ENCODE measurements at regions not wholly inside any gene's neighbourhood (a gene's known extent, or its start where the extent isn't known, plus 50 kb on each side); places are given as distances from the start of the nearest gene placed in this dataset.

GRCh38 chr20:39658662-39659409 is 696.7 kb downstream of the DHX35 start:
- 86% methylated on average over 9 of the region's 9 CpGs; no CpG with 5 or more reads in 1 of the 2 experiments for WGBS, 2 experiments (ENCODE audit: extremely low coverage in 1 of 2, insufficient coverage in 1 of 2, insufficient read length in 1 of 2, insufficient replicate concordance in 2 of 2, low coverage in 1 of 2, low lambda C conversion rate in 2 of 2, missing lambda C conversion rate in 1 of 2)
- H3K56ac ChIP-seq (replicated peaks; ENCODE audit: insufficient read length, low read depth, low read length), result no peak overlapping the region
- CTCF ChIA-PET (ENCODE audit: partially characterized antibody), result interaction anchor here (0.6 to 2.5 kb wide), 10 partner anchors 13 to 390 kb away, joined by 3 to 9 read pairs (median 4); no protein-coding TSS in a partner anchor
- peak in 2 of 3 experiments; percentile 1 to 31; a peak in 2 of 4 replicates for TF ChIP-seq CTCF (IDR thresholded peaks at IDR 0.05; ENCODE audit: control extremely low read depth in 1 of 3, insufficient read depth in 1 of 3, low read depth in 1 of 3, low read length in 3 of 3)
- no peak for TF ChIP-seq MAFK (IDR thresholded peaks at IDR 0.05; ENCODE audit: low read depth, low read length)
- TF ChIP-seq FOSL1 (IDR thresholded peaks at IDR 0.05; ENCODE audit: insufficient read depth, low read depth, low read length), result no peak
- TF ChIP-seq E2F6 (IDR thresholded peaks at IDR 0.05), result no peak
- no peak for TF ChIP-seq RFX5 (IDR thresholded peaks at IDR 0.05; ENCODE audit: borderline replicate concordance, low read depth, low read length)
- TF ChIP-seq NRF1 (IDR thresholded peaks at IDR 0.05; ENCODE audit: low read depth, low read length), result no peak
- TF ChIP-seq SP2 (IDR thresholded peaks at IDR 0.05; ENCODE audit: low read length), result no peak
- no peak for TF ChIP-seq CHD2 (IDR thresholded peaks at IDR 0.05; ENCODE audit: low read length)

More at GRCh38 chr20:39658662-39659409, 696.7 kb downstream of the DHX35 start:
- H3K14ac ChIP-seq (ENCODE audit: insufficient read length), result no peak overlapping the region
- no peak overlapping the region for H3K4me3 ChIP-seq (ENCODE audit: extremely low read depth in 1 of 4, insufficient read depth in 2 of 4, low read depth in 3 of 4, low read length in 4 of 4)
- H2AFZ ChIP-seq (ENCODE audit: low read length), result no peak overlapping the region
- DNase-seq (ENCODE audit: low read depth in 1 of 2, low spot score in 2 of 2) (no peak), FAIRE-seq (peak; percentile 28)
- H4K8ac ChIP-seq (ENCODE audit: extremely low read depth, insufficient read depth, low read length), result no peak overlapping the region
- no peaks in the 10 kb centered on the region for H3K79me2 ChIP-seq (ENCODE audit: control insufficient read depth in 1 of 2, insufficient read depth in 2 of 2, low read length in 2 of 2)
- H3K79me1 ChIP-seq (ENCODE audit: low read depth, low read length), result no peaks in the 10 kb centered on the region
- no peak overlapping the region for H3K4ac ChIP-seq (replicated peaks; ENCODE audit: insufficient read length, low read depth, low read length)
- no peaks in the 10 kb centered on the region for H3K9me3 ChIP-seq (ENCODE audit: insufficient read depth in 2 of 2, low read depth in 1 of 2, low read length in 1 of 2)
- no peak overlapping the region for H3K9ac ChIP-seq (replicated peaks in 1 of 4; ENCODE audit: extremely low read depth in 1 of 4, low read depth in 3 of 4, low read length in 3 of 4)
- H4K5ac ChIP-seq (ENCODE audit: insufficient read length, low read depth, low read length), result no peak overlapping the region
- H3K36me3 ChIP-seq (ENCODE audit: control insufficient read depth in 2 of 4, insufficient read depth in 4 of 4, low read length in 3 of 4), result no peaks in the 10 kb centered on the region
- no peaks in the 10 kb centered on the region for H4K20me1 ChIP-seq (replicated peaks in 1 of 2; ENCODE audit: control insufficient read depth in 1 of 2, insufficient read depth in 2 of 2, low read length in 2 of 2)
- H2BK5ac ChIP-seq (ENCODE audit: low read depth, low read length), result no peak overlapping the region
- no peaks in the 10 kb centered on the region for H3K27me3 ChIP-seq (replicated peaks in 1 of 4; ENCODE audit: control insufficient read depth in 3 of 4, extremely low read depth in 1 of 4, insufficient read depth in 3 of 4, low read length in 3 of 4)
- no peak overlapping the region for H3K23ac ChIP-seq (ENCODE audit: insufficient read length)
- no peak overlapping the region for H3K27ac ChIP-seq (ENCODE audit: low read depth, low read length)
- H3K4me1 ChIP-seq (replicated peaks in 1 of 4; ENCODE audit: control insufficient read depth in 3 of 4, insufficient read depth in 4 of 4, low read length in 3 of 4), result no peaks in the 10 kb centered on the region
- POLR2A ChIA-PET (ENCODE audit: partially characterized antibody), result no interaction called here
- no peak overlapping the region for H2BK120ac ChIP-seq (replicated peaks; ENCODE audit: low read depth, low read length)
- no peak overlapping the region for H2AK5ac ChIP-seq (ENCODE audit: low read depth, low read length)
- H2BK12ac ChIP-seq (ENCODE audit: low read depth, low read length), result no peak overlapping the region
- H3K18ac ChIP-seq (ENCODE audit: extremely low read depth, low read length), result no peak overlapping the region
- H4K91ac ChIP-seq (replicated peaks; ENCODE audit: insufficient read length, low read length), result no peak overlapping the region
- H2BK15ac ChIP-seq (ENCODE audit: low read length), result no peak overlapping the region
- no peaks in the 10 kb centered on the region for H3K23me2 ChIP-seq (ENCODE audit: low read depth, low read length)
- H2BK20ac ChIP-seq (ENCODE audit: low read length), result no peak overlapping the region
- no peak overlapping the region for H3K4me2 ChIP-seq (ENCODE audit: insufficient read depth in 1 of 2, low read depth in 2 of 2, low read length in 2 of 2)
